ENCODE measurements at regions not wholly inside any gene's neighbourhood (a gene's known extent, or its start where the extent isn't known, plus 50 kb on each side); places are given as distances from the start of the nearest gene placed in this dataset.

DNA sequence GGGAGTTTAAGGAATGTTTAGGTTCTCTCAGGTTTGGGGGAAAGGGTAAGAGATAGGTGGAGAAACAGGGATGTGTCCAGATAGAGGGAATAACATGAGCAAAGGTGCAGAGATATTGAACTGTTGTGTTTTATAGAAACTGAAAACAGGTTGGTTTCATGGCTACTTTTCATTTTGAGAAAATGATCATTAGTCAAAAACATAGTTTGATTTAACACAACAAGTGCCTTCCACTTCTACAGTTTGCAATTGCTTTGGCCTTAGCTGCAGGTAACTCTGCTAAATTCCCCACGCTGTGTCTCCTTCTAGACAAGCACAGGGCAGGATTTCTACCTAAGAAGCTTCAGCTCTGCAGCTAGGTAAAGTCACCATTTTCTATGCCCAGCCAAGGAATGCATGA, 124.9 kb downstream of the RGS2 start:
- no peaks in the 10 kb centered on the region for H3K79me2 ChIP-seq (ENCODE audit: control insufficient read depth, insufficient read depth, low read length)
- peak; percentile 30; the same call in 2 of the 3 replicates for ATAC-seq
- intact Hi-C loops (cut with micrococcal nuclease; ENCODE audit: unreplicated experiment) (no loop called here), in situ Hi-C loops (cut with MboI) (no loop called here)
- no peak overlapping the region for H3K4me2 ChIP-seq (ENCODE audit: control insufficient read depth, insufficient read depth)
- 0% methylated on average over 1 of the region's 1 CpG for WGBS (ENCODE audit: insufficient coverage, insufficient replicate concordance, low lambda C conversion rate, missing lambda C conversion rate)
- ChIA-PET CTCF (no interaction called here), SMC1A (ENCODE audit: uncharacterized antibody, unreplicated experiment) (interaction anchor here (1.2 kb wide), 3 partner anchors 9 to 18 kb away, joined by 3 to 5 read pairs (median 3); no protein-coding TSS in a partner anchor), POLR2A (no interaction called here), RAD21 (ENCODE audit: unreplicated experiment) (no interaction called here)
- DNase-seq (ENCODE audit: low read depth, low spot score), result no peak
- H2AFZ ChIP-seq (ENCODE audit: control insufficient read depth, low read depth, low read length), result no peak overlapping the region
- no peaks in the 10 kb centered on the region for H3K36me3 ChIP-seq (ENCODE audit: control insufficient read depth in 2 of 2, insufficient read depth in 2 of 2, low read length in 1 of 2)
- H4K20me1 ChIP-seq (ENCODE audit: control insufficient read depth, insufficient read depth), result no peaks in the 10 kb centered on the region
- FAIRE-seq, result peak; percentile 41
- no peak overlapping the region for H3K9ac ChIP-seq (ENCODE audit: control insufficient read depth, insufficient read depth, low read length)
- H3K27me3 ChIP-seq (replicated peaks in 1 of 2; ENCODE audit: control insufficient read depth in 2 of 2, insufficient read depth in 2 of 2, low read length in 1 of 2), result no peaks in the 10 kb centered on the region
- H3K27ac ChIP-seq (ENCODE audit: control insufficient read depth, insufficient read depth), result no peak overlapping the region
- no peaks in the 10 kb centered on the region for H3K9me3 ChIP-seq (replicated peaks; ENCODE audit: control insufficient read depth, insufficient read depth, low read length)
- H3K4me1 ChIP-seq (ENCODE audit: control insufficient read depth, insufficient read depth, low read length), result no peaks in the 10 kb centered on the region; the same call in 1 of the 2 replicates
- BruUV-seq (replicated peaks), result no TSS peak
- H3K4me3 ChIP-seq, result no peak overlapping the region
- TF ChIP-seq SMAD5 (IDR thresholded peaks at IDR 0.05; ENCODE audit: low read depth) (no peak), MEF2B (IDR thresholded peaks at IDR 0.05; ENCODE audit: partially characterized antibody, poor library complexity, severe bottlenecking) (no peak), CREM (IDR thresholded peaks at IDR 0.05; ENCODE audit: low read depth) (no peak), HDAC6 (IDR thresholded peaks at IDR 0.05; ENCODE audit: unreplicated experiment) (no peak), FOS (IDR thresholded peaks at IDR 0.05; ENCODE audit: borderline replicate concordance, extremely low read depth, insufficient read length) (no peak), NFXL1 (IDR thresholded peaks at IDR 0.05; ENCODE audit: borderline replicate concordance) (no peak)
- TF ChIP-seq, protein P1, sequence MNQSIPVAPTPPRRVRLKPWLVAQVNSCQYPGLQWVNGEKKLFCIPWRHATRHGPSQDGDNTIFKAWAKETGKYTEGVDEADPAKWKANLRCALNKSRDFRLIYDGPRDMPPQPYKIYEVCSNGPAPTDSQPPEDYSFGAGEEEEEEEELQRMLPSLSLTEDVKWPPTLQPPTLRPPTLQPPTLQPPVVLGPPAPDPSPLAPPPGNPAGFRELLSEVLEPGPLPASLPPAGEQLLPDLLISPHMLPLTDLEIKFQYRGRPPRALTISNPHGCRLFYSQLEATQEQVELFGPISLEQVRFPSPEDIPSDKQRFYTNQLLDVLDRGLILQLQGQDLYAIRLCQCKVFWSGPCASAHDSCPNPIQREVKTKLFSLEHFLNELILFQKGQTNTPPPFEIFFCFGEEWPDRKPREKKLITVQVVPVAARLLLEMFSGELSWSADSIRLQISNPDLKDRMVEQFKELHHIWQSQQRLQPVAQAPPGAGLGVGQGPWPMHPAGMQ (IDR thresholded peaks at IDR 0.05; ENCODE audit: borderline replicate concordance), result no peak
- TF ChIP-seq, protein P2, sequence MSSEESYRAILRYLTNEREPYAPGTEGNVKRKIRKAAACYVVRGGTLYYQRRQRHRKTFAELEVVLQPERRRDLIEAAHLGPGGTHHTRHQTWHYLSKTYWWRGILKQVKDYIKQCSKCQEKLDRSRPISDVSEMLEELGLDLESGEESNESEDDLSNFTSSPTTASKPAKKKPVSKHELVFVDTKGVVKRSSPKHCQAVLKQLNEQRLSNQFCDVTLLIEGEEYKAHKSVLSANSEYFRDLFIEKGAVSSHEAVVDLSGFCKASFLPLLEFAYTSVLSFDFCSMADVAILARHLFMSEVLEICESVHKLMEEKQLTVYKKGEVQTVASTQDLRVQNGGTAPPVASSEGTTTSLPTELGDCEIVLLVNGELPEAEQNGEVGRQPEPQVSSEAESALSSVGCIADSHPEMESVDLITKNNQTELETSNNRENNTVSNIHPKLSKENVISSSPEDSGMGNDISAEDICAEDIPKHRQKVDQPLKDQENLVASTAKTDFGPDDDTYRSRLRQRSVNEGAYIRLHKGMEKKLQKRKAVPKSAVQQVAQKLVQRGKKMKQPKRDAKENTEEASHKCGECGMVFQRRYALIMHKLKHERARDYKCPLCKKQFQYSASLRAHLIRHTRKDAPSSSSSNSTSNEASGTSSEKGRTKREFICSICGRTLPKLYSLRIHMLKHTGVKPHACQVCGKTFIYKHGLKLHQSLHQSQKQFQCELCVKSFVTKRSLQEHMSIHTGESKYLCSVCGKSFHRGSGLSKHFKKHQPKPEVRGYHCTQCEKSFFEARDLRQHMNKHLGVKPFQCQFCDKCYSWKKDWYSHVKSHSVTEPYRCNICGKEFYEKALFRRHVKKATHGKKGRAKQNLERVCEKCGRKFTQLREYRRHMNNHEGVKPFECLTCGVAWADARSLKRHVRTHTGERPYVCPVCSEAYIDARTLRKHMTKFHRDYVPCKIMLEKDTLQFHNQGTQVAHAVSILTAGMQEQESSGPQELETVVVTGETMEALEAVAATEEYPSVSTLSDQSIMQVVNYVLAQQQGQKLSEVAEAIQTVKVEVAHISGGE (CRISPR knock-in tag; IDR thresholded peaks at IDR 0.05), result no peak
- TF ChIP-seq, protein P3, sequence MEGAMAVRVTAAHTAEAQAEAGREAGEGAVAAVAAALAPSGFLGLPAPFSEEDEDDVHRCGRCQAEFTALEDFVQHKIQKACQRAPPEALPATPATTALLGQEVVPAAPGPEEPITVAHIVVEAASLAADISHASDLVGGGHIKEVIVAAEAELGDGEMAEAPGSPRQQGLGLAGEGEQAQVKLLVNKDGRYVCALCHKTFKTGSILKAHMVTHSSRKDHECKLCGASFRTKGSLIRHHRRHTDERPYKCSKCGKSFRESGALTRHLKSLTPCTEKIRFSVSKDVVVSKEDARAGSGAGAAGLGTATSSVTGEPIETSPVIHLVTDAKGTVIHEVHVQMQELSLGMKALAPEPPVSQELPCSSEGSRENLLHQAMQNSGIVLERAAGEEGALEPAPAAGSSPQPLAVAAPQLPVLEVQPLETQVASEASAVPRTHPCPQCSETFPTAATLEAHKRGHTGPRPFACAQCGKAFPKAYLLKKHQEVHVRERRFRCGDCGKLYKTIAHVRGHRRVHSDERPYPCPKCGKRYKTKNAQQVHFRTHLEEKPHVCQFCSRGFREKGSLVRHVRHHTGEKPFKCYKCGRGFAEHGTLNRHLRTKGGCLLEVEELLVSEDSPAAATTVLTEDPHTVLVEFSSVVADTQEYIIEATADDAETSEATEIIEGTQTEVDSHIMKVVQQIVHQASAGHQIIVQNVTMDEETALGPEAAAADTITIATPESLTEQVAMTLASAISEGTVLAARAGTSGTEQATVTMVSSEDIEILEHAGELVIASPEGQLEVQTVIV (IDR thresholded peaks at IDR 0.05; ENCODE audit: borderline replicate concordance, partially characterized antibody), result no peak
- TF ChIP-seq, protein P4, sequence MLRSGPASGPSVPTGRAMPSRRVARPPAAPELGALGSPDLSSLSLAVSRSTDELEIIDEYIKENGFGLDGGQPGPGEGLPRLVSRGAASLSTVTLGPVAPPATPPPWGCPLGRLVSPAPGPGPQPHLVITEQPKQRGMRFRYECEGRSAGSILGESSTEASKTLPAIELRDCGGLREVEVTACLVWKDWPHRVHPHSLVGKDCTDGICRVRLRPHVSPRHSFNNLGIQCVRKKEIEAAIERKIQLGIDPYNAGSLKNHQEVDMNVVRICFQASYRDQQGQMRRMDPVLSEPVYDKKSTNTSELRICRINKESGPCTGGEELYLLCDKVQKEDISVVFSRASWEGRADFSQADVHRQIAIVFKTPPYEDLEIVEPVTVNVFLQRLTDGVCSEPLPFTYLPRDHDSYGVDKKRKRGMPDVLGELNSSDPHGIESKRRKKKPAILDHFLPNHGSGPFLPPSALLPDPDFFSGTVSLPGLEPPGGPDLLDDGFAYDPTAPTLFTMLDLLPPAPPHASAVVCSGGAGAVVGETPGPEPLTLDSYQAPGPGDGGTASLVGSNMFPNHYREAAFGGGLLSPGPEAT (IDR thresholded peaks at IDR 0.05; ENCODE audit: low read depth), result no peak
- TF ChIP-seq, protein P5, sequence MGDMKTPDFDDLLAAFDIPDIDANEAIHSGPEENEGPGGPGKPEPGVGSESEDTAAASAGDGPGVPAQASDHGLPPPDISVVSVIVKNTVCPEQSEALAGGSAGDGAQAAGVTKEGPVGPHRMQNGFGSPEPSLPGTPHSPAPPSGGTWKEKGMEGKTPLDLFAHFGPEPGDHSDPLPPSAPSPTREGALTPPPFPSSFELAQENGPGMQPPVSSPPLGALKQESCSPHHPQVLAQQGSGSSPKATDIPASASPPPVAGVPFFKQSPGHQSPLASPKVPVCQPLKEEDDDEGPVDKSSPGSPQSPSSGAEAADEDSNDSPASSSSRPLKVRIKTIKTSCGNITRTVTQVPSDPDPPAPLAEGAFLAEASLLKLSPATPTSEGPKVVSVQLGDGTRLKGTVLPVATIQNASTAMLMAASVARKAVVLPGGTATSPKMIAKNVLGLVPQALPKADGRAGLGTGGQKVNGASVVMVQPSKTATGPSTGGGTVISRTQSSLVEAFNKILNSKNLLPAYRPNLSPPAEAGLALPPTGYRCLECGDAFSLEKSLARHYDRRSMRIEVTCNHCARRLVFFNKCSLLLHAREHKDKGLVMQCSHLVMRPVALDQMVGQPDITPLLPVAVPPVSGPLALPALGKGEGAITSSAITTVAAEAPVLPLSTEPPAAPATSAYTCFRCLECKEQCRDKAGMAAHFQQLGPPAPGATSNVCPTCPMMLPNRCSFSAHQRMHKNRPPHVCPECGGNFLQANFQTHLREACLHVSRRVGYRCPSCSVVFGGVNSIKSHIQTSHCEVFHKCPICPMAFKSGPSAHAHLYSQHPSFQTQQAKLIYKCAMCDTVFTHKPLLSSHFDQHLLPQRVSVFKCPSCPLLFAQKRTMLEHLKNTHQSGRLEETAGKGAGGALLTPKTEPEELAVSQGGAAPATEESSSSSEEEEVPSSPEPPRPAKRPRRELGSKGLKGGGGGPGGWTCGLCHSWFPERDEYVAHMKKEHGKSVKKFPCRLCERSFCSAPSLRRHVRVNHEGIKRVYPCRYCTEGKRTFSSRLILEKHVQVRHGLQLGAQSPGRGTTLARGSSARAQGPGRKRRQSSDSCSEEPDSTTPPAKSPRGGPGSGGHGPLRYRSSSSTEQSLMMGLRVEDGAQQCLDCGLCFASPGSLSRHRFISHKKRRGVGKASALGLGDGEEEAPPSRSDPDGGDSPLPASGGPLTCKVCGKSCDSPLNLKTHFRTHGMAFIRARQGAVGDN (IDR thresholded peaks at IDR 0.05), result no peak

All from GM12878 (cell line).